Endothelial cell (in vitro differentiated cells): ENCODE measurements at regions not wholly inside any gene's neighbourhood (a gene's known extent, or its start where the extent isn't known, plus 50 kb on each side); places are given as distances from the start of the nearest gene placed in this dataset.

Experiments used
- DNase-seq: peaks from one replicate; pipeline ENCODE4 v3.0.0; 2021; ENCODE audit warnings: low spot score
- H3K27ac Mint-ChIP-seq: one replicate; pipeline ENCODE4 v1.8.0; 2021; ENCODE audit warnings: mixed read lengths, inconsistent platforms; ENCODE audit not compliant: unreplicated experiment
- H3K27me3 Mint-ChIP-seq: one replicate; pipeline ENCODE4 v1.8.0; 2021; ENCODE audit warnings: mild to moderate bottlenecking, moderate library complexity, mixed read lengths, inconsistent platforms; ENCODE audit not compliant: unreplicated experiment
- H3K36me3 Mint-ChIP-seq: one replicate; pipeline ENCODE4 v1.8.0; 2021; ENCODE audit warnings: mild to moderate bottlenecking, low read depth, mixed read lengths, inconsistent platforms; ENCODE audit not compliant: unreplicated experiment
- H3K4me1 Mint-ChIP-seq: one replicate; pipeline ENCODE4 v1.8.0; 2021; ENCODE audit warnings: mild to moderate bottlenecking, mixed read lengths, inconsistent platforms; ENCODE audit not compliant: unreplicated experiment
- H3K4me3 Mint-ChIP-seq: one replicate; pipeline ENCODE4 v1.8.0; 2021; ENCODE audit warnings: mild to moderate bottlenecking, mixed read lengths, inconsistent platforms; ENCODE audit not compliant: unreplicated experiment
- H3K9me3 Mint-ChIP-seq: one replicate; pipeline ENCODE4 v1.8.0; 2021; ENCODE audit warnings: mixed read lengths, inconsistent platforms; ENCODE audit not compliant: unreplicated experiment
- TF ChIP-seq, protein P1 (sequence below): fragments of 200-600 bp; sonication (generic); IDR thresholded peaks from one replicate; pipeline ENCODE4 v1.5.0; 2021; ENCODE audit warnings: antibody characterized with exemption; ENCODE audit not compliant: unreplicated experiment

DNA sequence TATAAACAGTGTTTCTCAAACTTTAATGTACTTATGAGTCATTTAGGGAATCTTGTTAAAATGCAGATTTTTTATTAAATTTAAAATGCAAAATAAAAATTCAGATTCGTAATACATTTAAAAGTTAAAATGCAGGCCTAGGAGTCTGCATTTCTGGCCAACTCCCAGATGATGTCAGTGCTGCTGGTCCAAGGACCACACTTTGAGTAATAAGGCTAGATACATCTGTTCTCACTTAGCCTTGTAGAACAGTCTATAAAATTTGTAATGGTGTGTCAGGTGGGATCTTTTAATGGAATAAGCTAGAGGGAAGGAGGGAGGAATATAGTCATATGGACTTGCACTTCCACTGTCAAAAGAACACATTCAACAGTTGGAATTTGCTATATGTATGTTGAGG, 295.6 kb upstream of the BMP2 start:
- H3K4me3 Mint-ChIP-seq = no peak overlapping the region
- no peaks in the 10 kb centered on the region for H3K36me3 Mint-ChIP-seq
- H3K27ac Mint-ChIP-seq = no peak overlapping the region
- TF ChIP-seq, protein P1, sequence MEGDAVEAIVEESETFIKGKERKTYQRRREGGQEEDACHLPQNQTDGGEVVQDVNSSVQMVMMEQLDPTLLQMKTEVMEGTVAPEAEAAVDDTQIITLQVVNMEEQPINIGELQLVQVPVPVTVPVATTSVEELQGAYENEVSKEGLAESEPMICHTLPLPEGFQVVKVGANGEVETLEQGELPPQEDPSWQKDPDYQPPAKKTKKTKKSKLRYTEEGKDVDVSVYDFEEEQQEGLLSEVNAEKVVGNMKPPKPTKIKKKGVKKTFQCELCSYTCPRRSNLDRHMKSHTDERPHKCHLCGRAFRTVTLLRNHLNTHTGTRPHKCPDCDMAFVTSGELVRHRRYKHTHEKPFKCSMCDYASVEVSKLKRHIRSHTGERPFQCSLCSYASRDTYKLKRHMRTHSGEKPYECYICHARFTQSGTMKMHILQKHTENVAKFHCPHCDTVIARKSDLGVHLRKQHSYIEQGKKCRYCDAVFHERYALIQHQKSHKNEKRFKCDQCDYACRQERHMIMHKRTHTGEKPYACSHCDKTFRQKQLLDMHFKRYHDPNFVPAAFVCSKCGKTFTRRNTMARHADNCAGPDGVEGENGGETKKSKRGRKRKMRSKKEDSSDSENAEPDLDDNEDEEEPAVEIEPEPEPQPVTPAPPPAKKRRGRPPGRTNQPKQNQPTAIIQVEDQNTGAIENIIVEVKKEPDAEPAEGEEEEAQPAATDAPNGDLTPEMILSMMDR = no peak
- no peaks in the 10 kb centered on the region for H3K27me3 Mint-ChIP-seq
- H3K9me3 Mint-ChIP-seq = no peaks in the 10 kb centered on the region
- H3K4me1 Mint-ChIP-seq = no peaks in the 10 kb centered on the region
- DNase-seq = no peak

DNA sequence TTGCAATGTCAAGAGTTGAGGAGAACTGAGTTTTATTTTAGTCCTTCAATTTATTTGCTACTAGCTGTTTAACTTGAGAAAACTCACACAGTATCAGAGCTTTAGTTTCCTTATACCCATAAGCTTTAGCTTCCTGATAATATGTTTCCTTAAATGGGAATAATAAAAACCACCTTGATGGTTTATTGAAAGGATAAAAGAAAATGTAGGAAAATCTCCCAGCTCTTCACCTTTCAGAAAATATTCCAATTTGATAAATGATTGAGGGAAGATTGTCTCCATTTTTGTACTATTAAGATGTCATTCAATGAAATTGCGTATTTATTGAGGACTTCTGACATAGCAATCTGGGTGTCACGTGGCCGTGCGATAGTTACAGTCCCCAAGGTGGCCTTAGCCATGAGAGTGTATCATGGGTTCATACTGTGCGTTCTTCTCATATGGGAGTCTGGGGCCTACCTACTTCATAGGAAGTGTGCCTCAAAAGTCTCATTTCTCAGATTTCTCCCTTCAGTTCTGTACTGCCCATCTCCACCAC, 296.3 kb upstream of the BMP2 start:
- Mint-ChIP-seq H3K4me3 (no peak overlapping the region), H3K27ac (no peak overlapping the region), H3K4me1 (no peaks in the 10 kb centered on the region), H3K27me3 (no peaks in the 10 kb centered on the region), H3K36me3 (no peaks in the 10 kb centered on the region), H3K9me3 (no peaks in the 10 kb centered on the region)
- TF ChIP-seq, protein P1 = no peak
- DNase-seq = no peak

DNA sequence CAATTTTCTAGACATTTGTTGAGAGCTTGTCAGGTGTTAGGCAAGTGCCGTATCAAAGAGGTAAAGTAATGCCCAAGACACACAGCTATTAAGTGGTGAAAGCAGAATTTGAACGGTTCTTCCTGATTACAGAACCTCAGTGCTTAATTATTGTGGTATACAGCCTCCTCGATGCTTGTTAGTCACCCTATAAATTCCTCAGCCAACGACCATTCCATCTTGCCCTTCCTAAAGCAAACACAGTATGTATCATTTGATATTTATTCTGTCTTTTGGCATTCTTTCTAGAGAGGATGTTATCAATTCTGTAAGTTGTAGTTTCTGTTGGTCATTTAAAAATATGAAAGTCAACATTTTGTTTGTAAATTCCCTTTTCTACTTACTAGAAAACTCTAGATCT, 297.8 kb upstream of the BMP2 start:
- no peak for DNase-seq
- Mint-ChIP-seq H3K9me3 (no peaks in the 10 kb centered on the region), H3K27ac (no peak overlapping the region), H3K4me3 (no peak overlapping the region), H3K4me1 (no peaks in the 10 kb centered on the region), H3K36me3 (no peaks in the 10 kb centered on the region), H3K27me3 (no peaks in the 10 kb centered on the region)
- TF ChIP-seq, protein P1 = no peak

DNA sequence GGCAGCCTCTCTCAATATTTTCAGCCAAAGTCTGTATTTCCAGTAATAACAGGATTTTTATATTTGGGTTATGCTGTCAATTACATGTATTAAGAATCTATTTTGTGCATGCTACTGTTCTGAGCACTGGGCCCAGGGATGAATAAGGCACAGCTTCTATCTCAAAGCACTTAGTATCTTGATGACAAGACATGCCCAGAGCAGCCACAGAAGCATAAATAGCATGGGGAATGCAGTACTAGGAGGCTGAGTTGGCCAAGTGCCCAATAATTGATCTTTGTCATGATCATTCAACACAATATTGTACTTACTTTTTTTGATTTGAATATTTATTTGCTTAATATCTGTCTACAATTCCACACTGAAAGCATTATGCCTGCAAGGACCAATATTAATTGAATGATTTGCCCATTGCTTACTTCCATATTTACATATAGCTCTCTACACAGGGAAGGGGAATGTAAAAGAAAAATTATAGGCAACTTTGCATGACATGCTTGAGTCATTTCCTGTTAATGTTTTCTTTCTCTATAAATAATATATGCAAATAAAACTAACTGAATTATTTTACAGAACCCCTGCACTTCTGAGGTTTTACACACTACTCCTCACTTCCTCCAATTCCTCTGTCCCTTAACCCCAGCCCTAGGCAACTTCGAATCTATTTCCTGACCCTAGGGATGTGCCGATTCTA, 298.9 kb upstream of the BMP2 start:
- H3K36me3 Mint-ChIP-seq = no peaks in the 10 kb centered on the region
- no peaks in the 10 kb centered on the region for H3K27me3 Mint-ChIP-seq
- no peak overlapping the region for H3K4me3 Mint-ChIP-seq
- H3K9me3 Mint-ChIP-seq = no peaks in the 10 kb centered on the region
- DNase-seq = no peak
- TF ChIP-seq, protein P1 = no peak
- H3K27ac Mint-ChIP-seq = no peak overlapping the region
- no peaks in the 10 kb centered on the region for H3K4me1 Mint-ChIP-seq

DNA sequence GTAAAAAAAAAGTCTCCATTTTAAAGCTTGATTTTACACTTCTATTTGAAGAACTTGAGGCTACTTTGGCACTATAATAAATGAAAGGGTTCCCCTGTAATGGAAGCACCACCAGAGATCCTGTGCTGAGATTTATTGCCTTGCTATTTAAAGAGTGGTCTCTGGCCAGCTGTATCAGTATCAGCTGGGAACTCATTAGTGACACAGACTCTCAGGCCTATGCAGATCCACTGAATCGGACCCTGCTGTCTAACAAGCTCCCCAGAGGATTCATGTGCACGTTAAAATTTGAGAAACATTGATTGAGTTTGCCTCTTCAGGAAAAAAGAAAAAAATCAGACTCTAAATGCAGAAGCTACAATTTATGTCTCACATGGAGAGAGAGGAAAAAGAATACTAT, 299.9 kb upstream of the BMP2 start:
- DNase-seq = no peak
- Mint-ChIP-seq H3K9me3 (no peaks in the 10 kb centered on the region), H3K27me3 (no peaks in the 10 kb centered on the region), H3K4me3 (no peak overlapping the region), H3K27ac (no peak overlapping the region), H3K36me3 (no peaks in the 10 kb centered on the region), H3K4me1 (no peaks in the 10 kb centered on the region)
- TF ChIP-seq, protein P1 = no peak
